GM10266 (cell line): ENCODE measurements at regions not wholly inside any gene's neighbourhood (a gene's known extent, or its start where the extent isn't known, plus 50 kb on each side); places are given as distances from the start of the nearest gene placed in this dataset.
A peak's percentile ranks its signal among the peaks of the same experiment; 100 is the strongest.
"Not testable (repeated sequence)": the region's sequence is repeated elsewhere in the genome, so short reads cannot be mapped to it uniquely, and the experiment has no call there.

Experiments
- DNase-seq: peaks from one replicate; pipeline ENCODE4 v3.0.0; 2012; ENCODE audit errors: extremely low spot score
- TF ChIP-seq, protein P1 (sequence below): IDR thresholded peaks from 2 replicates; pipeline ENCODE4 v1.5.1; 2012; ENCODE audit warnings: mild to moderate bottlenecking, low read depth; ENCODE audit not compliant: control insufficient read depth, insufficient read depth; ENCODE audit errors: missing control alignments

DNA sequence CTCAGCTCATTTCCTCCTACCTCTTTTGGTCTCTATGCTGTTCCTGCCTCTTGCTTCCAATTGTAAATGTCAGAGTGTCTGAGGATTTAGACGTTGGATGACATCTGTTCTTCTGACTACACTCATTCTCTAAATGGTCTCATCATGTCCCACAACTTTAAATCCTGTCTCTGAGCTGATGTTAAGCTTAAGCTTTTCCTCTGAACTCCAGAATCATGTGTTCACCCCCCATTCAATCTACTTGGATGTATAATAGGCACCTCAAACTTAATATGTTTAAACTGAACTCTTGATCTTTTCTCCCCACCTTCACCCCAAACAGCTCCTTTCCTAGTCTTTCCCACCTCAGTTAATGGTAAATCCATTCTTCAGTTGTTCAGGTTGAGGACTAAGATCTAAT lies 433.6 kb downstream of the CSNK1G3 start:
- no peak for DNase-seq
- TF ChIP-seq, protein P1, sequence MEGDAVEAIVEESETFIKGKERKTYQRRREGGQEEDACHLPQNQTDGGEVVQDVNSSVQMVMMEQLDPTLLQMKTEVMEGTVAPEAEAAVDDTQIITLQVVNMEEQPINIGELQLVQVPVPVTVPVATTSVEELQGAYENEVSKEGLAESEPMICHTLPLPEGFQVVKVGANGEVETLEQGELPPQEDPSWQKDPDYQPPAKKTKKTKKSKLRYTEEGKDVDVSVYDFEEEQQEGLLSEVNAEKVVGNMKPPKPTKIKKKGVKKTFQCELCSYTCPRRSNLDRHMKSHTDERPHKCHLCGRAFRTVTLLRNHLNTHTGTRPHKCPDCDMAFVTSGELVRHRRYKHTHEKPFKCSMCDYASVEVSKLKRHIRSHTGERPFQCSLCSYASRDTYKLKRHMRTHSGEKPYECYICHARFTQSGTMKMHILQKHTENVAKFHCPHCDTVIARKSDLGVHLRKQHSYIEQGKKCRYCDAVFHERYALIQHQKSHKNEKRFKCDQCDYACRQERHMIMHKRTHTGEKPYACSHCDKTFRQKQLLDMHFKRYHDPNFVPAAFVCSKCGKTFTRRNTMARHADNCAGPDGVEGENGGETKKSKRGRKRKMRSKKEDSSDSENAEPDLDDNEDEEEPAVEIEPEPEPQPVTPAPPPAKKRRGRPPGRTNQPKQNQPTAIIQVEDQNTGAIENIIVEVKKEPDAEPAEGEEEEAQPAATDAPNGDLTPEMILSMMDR = no peak

DNA sequence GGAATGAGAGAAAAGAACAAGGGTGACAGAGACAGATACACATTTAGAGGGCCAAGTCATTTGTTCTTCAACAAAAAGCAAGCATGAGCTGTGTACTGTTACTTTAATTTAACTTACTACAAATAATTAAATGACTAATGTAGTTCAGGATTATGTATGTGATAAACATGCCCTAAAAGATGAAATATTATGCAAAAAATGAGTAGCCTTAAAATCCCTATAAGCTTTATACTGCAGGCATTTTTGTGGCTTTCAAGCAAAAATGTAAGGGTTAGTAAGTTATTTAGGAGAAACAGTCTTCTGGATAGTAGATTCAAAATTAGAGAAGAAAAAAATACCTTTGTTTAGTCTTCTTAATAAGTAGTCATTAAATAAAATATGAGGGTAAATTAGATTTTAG lies 431.2 kb downstream of the CSNK1G3 start:
- DNase-seq = no peak
- TF ChIP-seq, protein P1 = no peak

DNA sequence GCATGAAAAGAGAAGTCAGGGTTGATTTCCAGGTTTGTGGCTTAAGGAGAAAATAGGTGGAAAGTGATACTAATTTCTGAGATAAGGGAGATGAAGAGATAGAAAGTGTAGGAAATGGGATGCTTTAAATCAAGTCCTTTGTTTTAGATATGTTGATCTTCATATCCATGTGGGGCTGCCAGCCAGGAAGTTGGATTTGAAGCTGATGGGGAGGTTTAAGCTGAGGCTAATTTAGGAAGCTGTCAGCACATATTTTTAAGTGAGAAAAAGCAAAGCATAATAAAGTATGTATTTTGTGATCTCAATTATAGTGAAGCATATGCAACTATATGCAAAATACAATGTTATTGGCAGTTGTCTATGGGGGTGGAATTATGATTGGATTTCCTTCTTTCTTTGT lies 428.4 kb downstream of the CSNK1G3 start:
- DNase-seq = no peak
- TF ChIP-seq, protein P1 = no peak

DNA sequence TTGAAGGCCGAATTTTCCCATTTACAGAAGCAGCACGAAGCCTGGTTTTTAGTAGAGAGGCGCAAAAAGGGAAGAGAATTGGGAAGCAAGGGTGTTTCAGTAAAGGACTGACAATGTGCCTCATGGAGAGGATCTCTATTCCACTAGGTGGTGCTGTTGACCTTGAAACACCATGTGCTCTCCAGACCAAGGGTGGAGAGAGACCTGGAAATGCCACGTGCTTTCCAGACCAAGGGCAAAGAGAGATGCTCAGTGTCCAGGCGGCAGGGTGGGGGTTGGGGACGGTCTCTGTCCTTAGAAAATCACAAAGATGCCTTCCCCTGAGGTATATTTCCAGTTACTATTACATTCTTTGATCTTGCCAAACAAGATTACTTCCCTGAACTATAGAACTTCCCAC lies 425.3 kb downstream of the CSNK1G3 start:
- DNase-seq = no peak
- TF ChIP-seq, protein P1 = peak; percentile 43

DNA sequence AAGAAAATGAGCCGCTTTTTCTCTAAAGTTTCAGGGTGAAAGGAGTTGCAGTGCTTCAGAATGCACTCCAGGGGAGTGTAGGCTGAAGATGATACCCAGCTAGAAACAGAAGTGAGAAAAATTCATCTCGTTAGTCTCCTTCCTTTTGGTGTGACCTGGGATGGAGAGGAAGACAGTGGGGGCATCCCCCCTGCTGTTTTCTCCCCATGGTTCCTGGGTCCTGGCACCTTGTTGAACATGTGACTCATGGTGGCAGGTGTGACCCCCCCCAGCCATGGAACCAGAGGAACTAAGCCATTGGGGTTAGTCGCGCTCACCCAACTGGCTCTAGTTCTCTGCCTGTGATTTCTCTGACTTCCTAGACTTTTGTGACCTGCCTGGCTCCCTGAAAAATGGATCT lies 424.6 kb downstream of the CSNK1G3 start:
- TF ChIP-seq, protein P1 = no peak

DNA sequence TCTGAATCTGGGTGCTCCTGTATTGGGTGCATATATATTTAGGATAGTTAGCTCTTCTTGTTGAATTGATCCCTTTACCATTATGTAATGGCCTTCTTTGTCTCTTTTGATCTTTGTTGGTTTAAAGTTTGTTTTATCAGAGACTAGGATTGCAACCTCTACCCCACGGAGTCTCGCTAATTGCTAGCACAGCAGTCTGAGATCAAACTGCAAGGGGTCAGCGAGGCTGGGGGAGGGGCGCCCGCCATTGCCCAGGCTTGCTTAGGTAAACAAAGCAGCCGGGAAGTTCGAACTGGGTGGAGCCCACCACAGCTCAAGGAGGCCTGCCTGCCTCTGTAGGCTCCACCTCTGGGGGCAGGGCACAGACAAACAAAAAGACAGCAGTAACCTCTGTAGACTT lies 421.8 kb downstream of the CSNK1G3 start:
- not testable (repeated sequence) for DNase-seq

More for the DNA sequence above, 424.6 kb downstream of the CSNK1G3 start:
- DNase-seq = no peak

DNA sequence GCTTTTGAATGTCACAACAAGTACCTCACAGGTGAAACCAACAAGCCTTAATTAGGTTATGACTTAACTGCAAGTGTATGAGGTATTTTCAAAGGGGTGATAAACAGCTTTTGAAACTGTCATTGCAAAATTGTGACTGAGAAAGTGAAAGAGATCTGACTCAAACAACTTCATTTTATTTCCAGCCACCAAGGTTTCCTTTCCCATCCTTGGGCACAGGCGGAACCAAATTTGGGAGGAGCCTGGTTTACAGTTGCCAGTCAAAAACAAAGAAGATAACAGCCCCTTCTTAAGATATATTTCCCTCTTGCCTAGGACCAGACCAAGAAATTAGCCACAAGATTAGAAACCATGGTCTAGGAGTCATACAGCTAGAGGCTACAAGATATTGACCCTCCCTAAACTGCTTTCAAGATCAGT lies 417.1 kb downstream of the CSNK1G3 start:
- TF ChIP-seq, protein P1 = no peak
- DNase-seq = no peak

DNA sequence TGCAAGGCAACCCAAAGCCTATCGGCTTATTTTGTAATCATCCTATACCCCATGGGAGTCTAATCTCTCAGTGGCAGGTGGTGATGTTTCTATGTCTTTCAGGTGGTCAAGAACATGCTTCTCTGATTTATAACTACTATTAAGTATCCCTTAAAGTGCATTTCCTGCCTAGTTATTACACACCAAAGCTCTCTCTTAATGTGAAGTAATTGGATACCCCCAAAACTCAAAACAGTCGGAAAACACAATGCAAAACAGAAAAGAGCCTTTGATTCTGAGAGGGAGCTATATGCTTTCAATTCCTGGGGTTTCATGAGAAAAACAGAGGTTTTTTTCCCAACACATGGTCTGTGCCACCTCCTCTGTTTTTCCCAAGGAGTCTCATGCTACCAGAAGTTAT lies 416.4 kb downstream of the CSNK1G3 start:
- TF ChIP-seq, protein P1 = no peak
- DNase-seq = no peak
